ENCODE measurements at regions not wholly inside any gene's neighbourhood (a gene's known extent, or its start where the extent isn't known, plus 50 kb on each side); places are given as distances from the start of the nearest gene placed in this dataset.

GRCh38 chr5:130268489-130268888, 364.2 kb downstream of the CHSY3 start:
- TF ChIP-seq POLR2AphosphoS5 (IDR thresholded peaks at IDR 0.05; ENCODE audit: borderline replicate concordance, low read depth, low read length): no peak
- TF ChIP-seq EZH2 (IDR thresholded peaks at IDR 0.05): no peak
- no peak for TF ChIP-seq FOXP2 (optimal IDR thresholded peaks at IDR 0.05; ENCODE audit: control extremely low read depth, extremely low read length, insufficient read depth)
